Activated effector memory CD4-positive, alpha-beta T cell treated with anti-CD3 and anti-CD28 coated beads, Interleukin-2, amount 50 U/mL, for 16 hours (primary cell): ENCODE measurements at regions not wholly inside any gene's neighbourhood (a gene's known extent, or its start where the extent isn't known, plus 50 kb on each side); places are given as distances from the start of the nearest gene placed in this dataset.

Experiments used
- DNase-seq: peaks from one replicate; pipeline ENCODE4 v3.0.0-alpha.2; 2020

GRCh38 chr9:107723015-107723414 lies 233.4 kb upstream of the KLF4 start:
- DNase-seq: no peak

- no peak for DNase-seq
Observed at GRCh38 chr9:107721705-107722245, 232.2 kb upstream of the KLF4 start.

GRCh38 chr9:107720501-107720900 lies 230.9 kb upstream of the KLF4 start:
- DNase-seq: no peak

GRCh38 chr9:107717529-107718314 lies 228.2 kb upstream of the KLF4 start:
- DNase-seq: no peak

GRCh38 chr9:107715740-107716139 lies 226.2 kb upstream of the KLF4 start:
- no peak for DNase-seq

GRCh38 chr9:107713470-107713869 lies 223.9 kb upstream of the KLF4 start:
- DNase-seq: no peak

- no peak for DNase-seq
Observed at GRCh38 chr9:107712390-107712789, 222.8 kb upstream of the KLF4 start.

GRCh38 chr9:107711542-107711941 lies 222.0 kb upstream of the KLF4 start:
- no peak for DNase-seq

GRCh38 chr9:107710953-107711352 lies 221.4 kb upstream of the KLF4 start:
- no peak for DNase-seq

- DNase-seq: no peak
Observed at GRCh38 chr9:107710546-107710945, 221.0 kb upstream of the KLF4 start.

- no peak for DNase-seq
Observed at GRCh38 chr9:107708791-107709190, 219.2 kb upstream of the KLF4 start.

GRCh38 chr9:107707915-107708441 lies 218.4 kb upstream of the KLF4 start:
- DNase-seq: no peak

GRCh38 chr9:107707428-107707837 lies 217.9 kb upstream of the KLF4 start:
- DNase-seq: no peak

- DNase-seq: no peak
Observed at GRCh38 chr9:107706701-107707427, 217.3 kb upstream of the KLF4 start.

GRCh38 chr9:107705521-107705920 lies 216.0 kb upstream of the KLF4 start:
- no peak for DNase-seq

- no peak for DNase-seq
Observed at GRCh38 chr9:107704774-107705173, 215.2 kb upstream of the KLF4 start.

- no peak for DNase-seq
Observed at GRCh38 chr9:107703651-107704050, 214.1 kb upstream of the KLF4 start.

- DNase-seq: no peak
Observed at GRCh38 chr9:107700847-107701246, 211.3 kb upstream of the KLF4 start.

GRCh38 chr9:107699231-107699630 lies 209.7 kb upstream of the KLF4 start:
- no peak for DNase-seq

GRCh38 chr9:107698779-107699178 lies 209.2 kb upstream of the KLF4 start:
- no peak for DNase-seq

GRCh38 chr9:107696302-107696701 lies 206.7 kb upstream of the KLF4 start:
- DNase-seq: no peak

- DNase-seq: no peak
Observed at GRCh38 chr9:107694390-107694789, 204.8 kb upstream of the KLF4 start.

GRCh38 chr9:107693625-107694326 lies 204.2 kb upstream of the KLF4 start:
- no peak for DNase-seq
